DMS114 treated with DMSO at 0.1 percent for 48 hours (cell line): ENCODE measurements at regions not wholly inside any gene's neighbourhood (a gene's known extent, or its start where the extent isn't known, plus 50 kb on each side); places are given as distances from the start of the nearest gene placed in this dataset.

Source experiments
- DNase-seq: peaks from one replicate; lab custom pipeline; 2025; ENCODE audit not compliant: unreplicated experiment; lab: John Stamatoyannopoulos, UW

DNA sequence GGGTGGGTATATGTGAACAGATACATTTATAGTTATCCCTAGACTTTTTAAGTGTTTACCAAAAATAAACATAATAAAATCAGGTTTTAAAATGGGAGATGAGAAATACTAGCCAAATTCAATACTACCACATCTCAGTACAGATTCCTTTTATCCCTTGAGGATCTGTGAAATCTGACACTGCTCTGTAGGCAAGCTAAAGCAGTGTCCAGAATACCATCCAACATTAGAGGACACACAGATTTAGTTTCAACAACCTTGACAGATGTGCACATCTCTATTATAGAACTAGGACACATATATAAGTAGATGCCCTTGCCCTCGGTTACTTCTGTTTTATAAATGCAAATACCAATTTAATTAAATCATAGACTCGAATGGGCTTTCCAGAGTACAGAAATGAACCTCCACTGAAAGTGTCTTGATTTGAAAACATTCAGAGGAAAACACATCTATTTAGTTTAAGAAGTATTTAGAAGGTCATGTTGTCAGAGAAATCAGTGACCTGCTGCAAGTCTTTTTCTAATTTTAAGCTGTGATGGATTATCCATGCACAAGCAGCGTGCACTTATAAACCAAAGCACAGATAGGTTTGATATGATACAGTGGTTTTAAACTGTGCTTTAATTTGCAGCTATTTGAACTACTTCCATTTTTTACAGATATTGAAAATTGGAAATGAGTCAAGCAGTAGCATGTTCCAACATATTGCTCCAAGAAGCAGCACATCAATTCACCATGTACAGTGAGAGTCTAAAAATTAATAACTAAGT, 156.3 kb upstream of the EPHA7 start:
- no peak for DNase-seq

DNA sequence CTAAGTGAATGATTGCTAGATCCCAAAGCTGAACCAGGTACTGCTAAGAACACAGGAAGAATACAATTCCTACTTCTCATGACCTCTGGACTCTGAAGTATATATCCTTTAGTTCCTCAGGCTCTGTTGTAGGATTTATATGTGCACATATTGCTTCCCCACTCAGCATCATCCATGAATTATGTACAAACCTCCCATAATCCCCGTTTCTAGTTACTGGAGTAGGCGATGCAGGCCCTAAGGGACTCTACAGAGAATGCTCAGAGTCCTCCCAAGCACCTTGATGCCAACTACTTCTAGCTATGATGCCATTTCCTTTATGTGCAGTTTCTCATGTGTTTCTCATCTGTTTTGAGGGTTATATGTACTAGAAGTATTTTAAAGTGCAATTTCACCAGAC, 154.9 kb upstream of the EPHA7 start:
- DNase-seq = no peak

- no peak for DNase-seq
These were observed 152.0 kb upstream of the EPHA7 start for GRCh38 chr6:93571346-93571745.

GRCh38 chr6:93568169-93568568, 148.8 kb upstream of the EPHA7 start:
- DNase-seq = no peak

GRCh38 chr6:93567164-93567563, 147.8 kb upstream of the EPHA7 start:
- DNase-seq = no peak

DNA sequence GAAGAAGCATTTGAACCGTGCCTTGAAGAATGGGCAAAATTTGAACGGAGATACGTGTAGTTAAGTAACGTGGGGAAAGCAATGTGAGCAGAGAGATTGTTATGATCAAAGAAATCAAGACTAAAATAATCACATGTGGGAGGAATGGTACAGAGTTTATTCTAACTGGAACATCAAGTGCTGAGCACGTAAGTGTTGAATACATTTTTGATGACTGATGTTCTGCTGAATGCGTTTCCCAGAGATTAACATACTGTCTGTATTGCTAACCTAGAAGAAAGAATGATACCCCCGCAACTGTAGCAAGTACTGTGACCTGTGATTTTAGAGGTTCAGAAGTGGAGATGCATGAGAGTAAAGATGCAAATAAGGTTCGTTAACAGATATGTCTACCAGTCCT, 146.9 kb upstream of the EPHA7 start:
- DNase-seq = no peak

- DNase-seq = no peak
These were observed 143.2 kb upstream of the EPHA7 start for GRCh38 chr6:93562582-93562981.

GRCh38 chr6:93555292-93555691, 135.9 kb upstream of the EPHA7 start:
- no peak for DNase-seq

- no peak for DNase-seq
These were observed 134.7 kb upstream of the EPHA7 start for GRCh38 chr6:93554018-93554417.

GRCh38 chr6:93550551-93551276, 131.4 kb upstream of the EPHA7 start:
- no peak for DNase-seq

GRCh38 chr6:93549868-93550267, 130.5 kb upstream of the EPHA7 start:
- no peak for DNase-seq

DNA sequence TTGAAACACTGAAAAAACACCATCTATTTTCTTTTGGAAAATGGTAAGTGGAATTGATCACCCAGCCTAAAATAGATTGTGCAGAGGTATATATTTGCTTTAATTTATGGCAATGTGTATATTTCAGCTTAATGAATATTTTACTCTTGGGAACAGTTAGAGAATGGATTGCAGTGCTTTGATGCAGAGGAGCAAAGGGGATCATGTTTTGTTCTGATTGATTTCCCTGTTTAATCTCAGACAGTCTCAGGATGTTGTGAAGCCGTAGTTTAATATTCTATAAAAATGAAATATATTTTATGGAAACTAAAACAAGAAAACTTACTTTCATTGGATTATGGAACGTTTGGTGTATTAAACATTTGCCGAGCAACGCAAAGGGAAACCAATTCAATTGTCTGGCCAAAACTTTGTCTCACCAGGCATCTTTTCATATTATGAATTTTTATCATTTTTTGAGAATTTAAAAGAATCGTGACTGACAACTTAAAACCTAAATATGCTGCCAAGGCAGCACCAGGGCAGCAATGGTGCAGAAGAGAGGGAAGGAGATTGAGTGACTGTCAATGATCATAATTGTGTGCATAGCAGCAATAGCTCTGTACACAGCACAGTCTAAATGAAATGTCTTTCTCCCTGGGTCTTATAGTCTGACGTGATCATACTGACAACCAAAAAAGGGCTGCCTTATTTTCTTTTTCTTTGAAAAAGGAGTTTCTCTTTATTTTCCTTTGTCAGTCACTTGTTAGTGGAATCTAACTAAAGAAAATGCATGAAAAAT, 105.5 kb upstream of the EPHA7 start:
- DNase-seq = no peak

DNA sequence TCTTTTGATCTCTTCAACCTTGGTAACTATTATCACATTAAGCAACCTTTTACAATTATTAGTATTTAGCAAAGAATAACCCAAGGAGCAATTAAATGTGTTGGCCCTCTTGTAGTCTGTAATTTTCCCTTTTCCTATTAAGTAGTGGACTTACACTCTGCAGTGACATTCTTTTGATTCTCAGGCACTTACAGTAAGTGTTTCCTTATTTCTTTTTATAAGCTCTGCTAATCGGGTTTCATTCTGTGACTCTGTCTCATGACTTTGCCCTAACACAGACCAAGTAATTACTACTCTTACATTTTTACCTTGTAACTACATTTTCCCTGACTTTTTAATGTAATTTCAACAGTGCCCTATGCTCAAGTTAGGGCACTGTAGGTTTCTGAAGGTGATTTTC, 104.0 kb upstream of the EPHA7 start:
- no peak for DNase-seq

DNA sequence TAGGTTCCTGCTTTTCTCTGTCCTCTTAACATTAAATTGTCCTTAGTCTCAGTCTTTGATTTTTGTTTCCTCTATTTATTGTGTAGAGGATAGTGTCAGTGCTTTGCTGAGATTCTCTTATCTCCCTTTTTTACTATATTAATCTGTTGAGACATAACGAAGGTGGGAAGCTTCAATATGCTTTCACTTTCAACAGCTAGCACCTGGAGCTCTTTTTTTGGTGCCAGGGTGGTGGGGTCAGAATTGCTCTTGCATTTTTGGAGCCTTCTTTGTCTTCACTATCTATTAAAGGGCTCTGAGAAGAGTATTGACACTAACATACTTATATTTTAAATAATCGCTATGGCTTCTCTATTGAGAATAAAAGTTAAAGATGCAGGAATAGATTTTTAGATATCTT, 97.1 kb upstream of the EPHA7 start:
- no peak for DNase-seq

DNA sequence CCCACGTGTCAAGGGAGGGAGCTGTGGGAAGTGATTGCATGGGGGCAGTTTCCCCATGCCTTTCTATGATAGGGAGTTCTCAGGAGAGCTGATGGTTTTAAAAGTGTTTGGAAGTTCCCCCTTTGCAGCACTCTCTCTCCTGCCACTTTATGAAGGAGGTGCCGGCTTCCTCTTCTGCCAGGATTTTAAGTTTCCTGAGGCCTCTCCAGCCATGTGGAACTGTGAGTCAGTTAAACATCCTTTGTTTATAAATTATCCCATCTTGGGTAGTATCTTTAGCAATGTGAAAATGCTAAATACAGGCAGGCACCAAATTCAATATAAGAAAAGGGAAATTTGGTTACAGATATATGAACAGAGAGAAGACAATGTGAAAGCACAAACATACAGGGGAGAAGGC, 96.4 kb upstream of the EPHA7 start:
- no peak for DNase-seq

GRCh38 chr6:93498713-93499112, 79.4 kb upstream of the EPHA7 start:
- DNase-seq = no peak

- no peak for DNase-seq
These were observed 77.2 kb upstream of the EPHA7 start for GRCh38 chr6:93496548-93496947.

DNA sequence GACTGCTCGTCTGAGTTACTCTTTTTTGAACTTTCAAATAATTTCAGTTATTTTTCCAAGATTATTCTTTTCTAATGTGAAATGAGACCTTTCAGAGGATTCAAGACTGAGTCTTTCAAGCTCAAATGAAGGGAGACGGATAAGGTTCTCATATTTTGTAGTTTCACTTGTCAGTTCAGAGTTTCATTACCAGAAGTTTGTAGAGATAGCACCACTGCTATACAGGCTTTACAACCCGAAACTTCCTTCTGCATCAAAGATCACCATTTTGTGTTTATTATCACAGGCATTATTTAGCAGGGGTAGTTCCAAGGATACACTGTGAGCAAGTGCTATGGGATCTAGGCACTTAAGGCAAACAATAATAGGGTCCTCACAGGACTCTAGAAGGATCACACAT, 74.7 kb upstream of the EPHA7 start:
- DNase-seq = no peak

DNA sequence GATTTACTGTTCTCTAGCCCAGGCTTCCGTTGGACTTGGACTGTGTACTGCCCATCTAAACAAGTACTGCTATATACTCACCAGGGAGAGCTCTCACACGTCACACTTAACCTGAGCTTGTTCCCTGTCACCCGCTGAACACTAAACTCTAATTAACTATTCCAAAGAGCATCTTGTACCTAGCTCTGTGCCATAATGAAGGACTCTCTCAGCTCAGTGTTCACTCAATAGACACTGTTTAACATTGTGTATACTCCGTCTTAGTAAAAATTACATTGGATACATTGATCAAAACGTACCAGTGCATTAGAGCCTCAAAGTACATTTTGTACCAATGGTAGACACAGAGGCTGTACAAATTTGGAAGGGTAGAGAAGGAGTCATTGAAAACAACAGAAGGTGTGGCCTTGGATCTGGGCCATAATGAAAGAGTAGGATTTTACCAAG, 55.4 kb upstream of the EPHA7 start:
- DNase-seq = no peak

GRCh38 chr6:93471281-93471680, 51.9 kb upstream of the EPHA7 start:
- no peak for DNase-seq
